ENCODE measurements at regions not wholly inside any gene's neighbourhood (a gene's known extent, or its start where the extent isn't known, plus 50 kb on each side); places are given as distances from the start of the nearest gene placed in this dataset.

- Mint-ChIP-seq H3K27ac (ENCODE audit: unreplicated experiment) (no peak overlapping the region), H3K9me3 (ENCODE audit: low read depth, unreplicated experiment) (no peaks in the 10 kb centered on the region), H3K4me1 (ENCODE audit: low read depth, unreplicated experiment) (peaks cover 25% of the 10 kb centered on the region), H3K4me3 (ENCODE audit: low read depth, unreplicated experiment) (no peak overlapping the region), H3K36me3 (ENCODE audit: insufficient read depth, unreplicated experiment) (no peaks in the 10 kb centered on the region), H3K27me3 (ENCODE audit: unreplicated experiment) (no peaks in the 10 kb centered on the region)
- no peak for DNase-seq
- CTCF ChIA-PET, result interaction anchor here (0.6 to 0.8 kb wide), 3 partner anchors 55 to 865 kb away, joined by 4 to 7 read pairs (median 4); no protein-coding TSS in a partner anchor
- no peak for TF ChIP-seq CTCF (IDR thresholded peaks at IDR 0.05; ENCODE audit: unreplicated experiment)
- intact Hi-C loops (cut with micrococcal nuclease; ENCODE audit: unreplicated experiment), result no loop called here
- BruUV-seq (replicated peaks), result no TSS peak
Observed at GRCh38 chr7:12741951-12742575, 54.6 kb downstream of the ARL4A start.

- no TSS peak for BruUV-seq (replicated peaks)
- DNase-seq, result no peak
- Mint-ChIP-seq H3K27ac (ENCODE audit: unreplicated experiment) (no peak overlapping the region), H3K4me1 (ENCODE audit: low read depth, unreplicated experiment) (peaks cover 13% of the 10 kb centered on the region), H3K36me3 (ENCODE audit: insufficient read depth, unreplicated experiment) (no peaks in the 10 kb centered on the region), H3K27me3 (ENCODE audit: unreplicated experiment) (no peaks in the 10 kb centered on the region), H3K9me3 (ENCODE audit: low read depth, unreplicated experiment) (no peaks in the 10 kb centered on the region), H3K4me3 (ENCODE audit: low read depth, unreplicated experiment) (no peak overlapping the region)
- TF ChIP-seq CTCF (IDR thresholded peaks at IDR 0.05; ENCODE audit: unreplicated experiment), result no peak
- CTCF ChIA-PET, result no interaction called here
- intact Hi-C loops (cut with micrococcal nuclease; ENCODE audit: unreplicated experiment), result no loop called here
Observed at GRCh38 chr7:12746211-12746610, 58.8 kb downstream of the ARL4A start.

GRCh38 chr7:12747687-12748306 lies 60.4 kb downstream of the ARL4A start:
- intact Hi-C loops (cut with micrococcal nuclease; ENCODE audit: unreplicated experiment), result no loop called here
- CTCF ChIA-PET, result no interaction called here
- H3K27me3 Mint-ChIP-seq (ENCODE audit: unreplicated experiment), result no peaks in the 10 kb centered on the region
- H3K4me3 Mint-ChIP-seq (ENCODE audit: low read depth, unreplicated experiment), result no peak overlapping the region
- H3K36me3 Mint-ChIP-seq (ENCODE audit: insufficient read depth, unreplicated experiment), result no peaks in the 10 kb centered on the region
- H3K9me3 Mint-ChIP-seq (ENCODE audit: low read depth, unreplicated experiment), result no peaks in the 10 kb centered on the region
- no peak for DNase-seq
- H3K4me1 Mint-ChIP-seq (ENCODE audit: low read depth, unreplicated experiment), result no peaks in the 10 kb centered on the region
- H3K27ac Mint-ChIP-seq (ENCODE audit: unreplicated experiment), result no peak overlapping the region
- TF ChIP-seq CTCF (IDR thresholded peaks at IDR 0.05; ENCODE audit: unreplicated experiment), result no peak
- BruUV-seq (replicated peaks), result no TSS peak

- Mint-ChIP-seq H3K27ac (ENCODE audit: unreplicated experiment) (no peak overlapping the region), H3K36me3 (ENCODE audit: insufficient read depth, unreplicated experiment) (no peaks in the 10 kb centered on the region), H3K27me3 (ENCODE audit: unreplicated experiment) (no peaks in the 10 kb centered on the region), H3K9me3 (ENCODE audit: low read depth, unreplicated experiment) (no peaks in the 10 kb centered on the region), H3K4me3 (ENCODE audit: low read depth, unreplicated experiment) (no peak overlapping the region), H3K4me1 (ENCODE audit: low read depth, unreplicated experiment) (peaks cover 4% of the 10 kb centered on the region)
- no peak for DNase-seq
- BruUV-seq (replicated peaks), result no TSS peak
- intact Hi-C loops (cut with micrococcal nuclease; ENCODE audit: unreplicated experiment), result no loop called here
- CTCF ChIA-PET, result interaction anchor here (1.0 kb wide), 1 partner anchor 63 kb away, joined by 3 read pairs; no protein-coding TSS in a partner anchor
- no peak for TF ChIP-seq CTCF (IDR thresholded peaks at IDR 0.05; ENCODE audit: unreplicated experiment)
Observed at GRCh38 chr7:12749069-12749468, 61.6 kb downstream of the ARL4A start.
